PC-9 (cell line): ENCODE measurements at regions not wholly inside any gene's neighbourhood (a gene's known extent, or its start where the extent isn't known, plus 50 kb on each side); places are given as distances from the start of the nearest gene placed in this dataset.

ENCODE experiments used
- BruUV-seq: library from RNA; stranded (reverse); fragments of 400-500 nt; replicated peaks from 2 replicates; lab custom pipeline; 2021; lab: Mats Ljungman, UMichigan
- CTCF ChIA-PET: fragments of 300-600 bp; sonication (Branson Sonifier 250); formaldehyde crosslinking; loops from one replicate; lab custom pipeline; 2022; ENCODE audit warnings: antibody characterized with exemption; lab: Charles Lee
- POLR2A ChIA-PET: fragments of 300-600 bp; sonication (Branson Sonifier 250); formaldehyde crosslinking; loops from one replicate; lab custom pipeline; 2022; ENCODE audit warnings: antibody characterized with exemption; ENCODE audit not compliant: unreplicated experiment; lab: Charles Lee
- DNase-seq, 2 experiments: peaks; one replicate each; pipeline versions ENCODE4 v3.0.0 to v3.0.0-alpha.2; 2015 to 2022; ENCODE audit warnings: mixed read lengths in 1 of 2
- H2AFZ ChIP-seq: fragments of 200-600 bp; sonication (generic); 2 replicates; pipeline ENCODE4 v1.8.1; 2017; ENCODE audit warnings: antibody characterized with exemption
- H3F3A ChIP-seq: fragments of 200-600 bp; sonication (generic); 2 replicates; pipeline ENCODE4 v1.8.1; 2017; ENCODE audit warnings: antibody characterized with exemption, mild to moderate bottlenecking, low read depth; ENCODE audit not compliant: insufficient read depth
- H3K27ac ChIP-seq: fragments of 200-600 bp; sonication (generic); 2 replicates; pipeline ENCODE4 v1.6.1; 2016; ENCODE audit warnings: mixed run types
- H3K27me3 ChIP-seq: fragments of 200-600 bp; sonication (generic); 2 replicates; pipeline ENCODE4 v1.6.1; 2016; ENCODE audit warnings: low read depth, mixed run types; ENCODE audit not compliant: insufficient read depth
- H3K36me3 ChIP-seq: fragments of 200-600 bp; sonication (generic); 2 replicates; pipeline ENCODE4 v1.6.1; 2016; ENCODE audit warnings: low read depth, mixed run types
- H3K4me1 ChIP-seq: fragments of 200-600 bp; sonication (generic); replicated peaks from 2 replicates; pipeline ENCODE4 v1.6.1; 2016; ENCODE audit warnings: mixed run types; ENCODE audit not compliant: insufficient read depth
- H3K4me2 ChIP-seq: fragments of 200-600 bp; sonication (generic); 2 replicates; pipeline ENCODE4 v1.6.1; 2017; ENCODE audit warnings: mixed run types
- H3K4me3 ChIP-seq: fragments of 200-600 bp; sonication (generic); 2 replicates; pipeline ENCODE4 v1.6.1; 2016; ENCODE audit warnings: mixed run types
- H3K79me2 ChIP-seq: fragments of 200-600 bp; sonication (generic); 2 replicates; pipeline ENCODE4 v1.6.1; 2017; ENCODE audit warnings: low read depth, mixed run types
- H3K9me2 ChIP-seq: fragments of 200-600 bp; sonication (generic); 2 replicates; pipeline ENCODE4 v1.8.1; 2017; ENCODE audit warnings: mild to moderate bottlenecking; ENCODE audit not compliant: insufficient read depth
- H3K9me3 ChIP-seq: fragments of 200-600 bp; sonication (generic); 2 replicates; pipeline ENCODE4 v1.8.1; 2016; ENCODE audit warnings: low read depth; ENCODE audit not compliant: insufficient read depth
- H4K20me1 ChIP-seq: fragments of 200-600 bp; sonication (generic); 2 replicates; pipeline ENCODE4 v1.8.1; 2017; ENCODE audit not compliant: insufficient read depth
- EZH2 ChIP-seq: fragments of 200-600 bp; sonication (generic); IDR thresholded peaks from 2 replicates; pipeline ENCODE4 v1.8.0; 2017; ENCODE audit warnings: antibody characterized with exemption, low read depth
- intact Hi-C: fragments of 100-400 bp; cut with micrococcal nuclease; formaldehyde crosslinking; loops from one replicate; pipeline ENCODE4 v1.10.0; 2022; ENCODE audit not compliant: unreplicated experiment
- TF ChIP-seq, protein P1 (sequence below): fragments of 200-600 bp; sonication (generic); conservative IDR thresholded peaks from 2 replicates; pipeline ENCODE4 v1.6.1; 2017; ENCODE audit warnings: mixed run types, antibody characterized with exemption, mild to moderate bottlenecking, moderate library complexity

DNA sequence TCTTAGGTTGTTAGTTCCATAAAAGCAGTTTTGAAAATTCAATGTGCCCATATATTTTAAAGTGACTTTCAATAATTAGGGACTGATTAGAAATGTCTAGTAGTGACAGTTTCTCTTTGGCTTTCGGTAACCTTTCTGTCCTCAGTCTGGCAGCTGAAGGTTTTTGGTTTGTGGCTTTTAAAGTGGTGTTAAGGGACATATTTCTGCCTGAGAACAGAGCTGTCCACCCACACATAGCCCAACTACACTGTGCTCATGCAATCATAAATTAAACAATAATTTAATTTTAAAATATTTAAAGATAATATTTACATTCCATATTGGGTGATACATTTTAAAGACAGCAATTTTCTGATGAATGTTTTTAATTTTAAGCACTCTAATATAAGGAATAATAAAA lies 335.0 kb upstream of the TENM3 start:
- intact Hi-C loops, result no loop called here
- Histone ChIP-seq H3K36me3 (no peaks in the 10 kb centered on the region), H4K20me1 (no peaks in the 10 kb centered on the region), H3K27ac (no peak overlapping the region), H2AFZ (no peak overlapping the region), H3K79me2 (no peaks in the 10 kb centered on the region), H3K9me3 (no peaks in the 10 kb centered on the region), H3K9me2 (no peaks in the 10 kb centered on the region), H3K27me3 (no peaks in the 10 kb centered on the region), H3K4me2 (no peak overlapping the region), H3K4me1 (no peaks in the 10 kb centered on the region), H3F3A (no peaks in the 10 kb centered on the region), H3K4me3 (no peak overlapping the region)
- CTCF ChIA-PET, result no interaction called here
- no TSS peak for BruUV-seq
- no peak for DNase-seq
- TF ChIP-seq EZH2, result no peak
- TF ChIP-seq, protein P1, sequence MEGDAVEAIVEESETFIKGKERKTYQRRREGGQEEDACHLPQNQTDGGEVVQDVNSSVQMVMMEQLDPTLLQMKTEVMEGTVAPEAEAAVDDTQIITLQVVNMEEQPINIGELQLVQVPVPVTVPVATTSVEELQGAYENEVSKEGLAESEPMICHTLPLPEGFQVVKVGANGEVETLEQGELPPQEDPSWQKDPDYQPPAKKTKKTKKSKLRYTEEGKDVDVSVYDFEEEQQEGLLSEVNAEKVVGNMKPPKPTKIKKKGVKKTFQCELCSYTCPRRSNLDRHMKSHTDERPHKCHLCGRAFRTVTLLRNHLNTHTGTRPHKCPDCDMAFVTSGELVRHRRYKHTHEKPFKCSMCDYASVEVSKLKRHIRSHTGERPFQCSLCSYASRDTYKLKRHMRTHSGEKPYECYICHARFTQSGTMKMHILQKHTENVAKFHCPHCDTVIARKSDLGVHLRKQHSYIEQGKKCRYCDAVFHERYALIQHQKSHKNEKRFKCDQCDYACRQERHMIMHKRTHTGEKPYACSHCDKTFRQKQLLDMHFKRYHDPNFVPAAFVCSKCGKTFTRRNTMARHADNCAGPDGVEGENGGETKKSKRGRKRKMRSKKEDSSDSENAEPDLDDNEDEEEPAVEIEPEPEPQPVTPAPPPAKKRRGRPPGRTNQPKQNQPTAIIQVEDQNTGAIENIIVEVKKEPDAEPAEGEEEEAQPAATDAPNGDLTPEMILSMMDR, result no peak
- POLR2A ChIA-PET, result no interaction called here

DNA sequence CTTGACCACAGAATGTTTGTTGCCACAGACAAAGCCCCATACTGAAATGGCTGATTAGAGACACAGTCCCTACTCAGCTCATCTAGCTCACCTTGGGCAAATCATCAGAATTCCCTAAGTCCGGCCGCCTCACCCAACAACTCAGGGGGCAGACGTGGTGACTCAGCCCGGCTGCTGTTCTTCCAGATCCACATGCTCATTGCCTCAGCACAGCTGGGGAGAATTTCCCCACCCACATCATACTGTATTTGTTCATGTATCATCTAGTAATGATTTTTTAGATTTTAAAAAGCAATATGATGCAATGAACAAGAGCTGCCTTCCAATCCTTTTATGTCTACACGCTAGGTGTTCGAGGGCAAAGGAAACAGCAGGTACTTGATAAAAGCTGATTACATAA lies 333.8 kb upstream of the TENM3 start:
- DNase-seq, result no peak
- TF ChIP-seq, protein P1, result no peak
- TF ChIP-seq EZH2, result no peak
- no TSS peak for BruUV-seq
- H3K4me2 ChIP-seq, result no peak overlapping the region
- no peaks in the 10 kb centered on the region for H3K9me2 ChIP-seq
- POLR2A ChIA-PET, result no interaction called here
- no peaks in the 10 kb centered on the region for H3K79me2 ChIP-seq
- H3F3A ChIP-seq, result no peaks in the 10 kb centered on the region
- H3K4me1 ChIP-seq, result no peaks in the 10 kb centered on the region
- no peaks in the 10 kb centered on the region for H3K9me3 ChIP-seq
- H3K27me3 ChIP-seq, result no peaks in the 10 kb centered on the region
- CTCF ChIA-PET, result no interaction called here
- H3K36me3 ChIP-seq, result no peaks in the 10 kb centered on the region
- no peaks in the 10 kb centered on the region for H4K20me1 ChIP-seq
- intact Hi-C loops, result no loop called here
- no peak overlapping the region for H3K27ac ChIP-seq
- H2AFZ ChIP-seq, result no peak overlapping the region
- H3K4me3 ChIP-seq, result no peak overlapping the region

DNA sequence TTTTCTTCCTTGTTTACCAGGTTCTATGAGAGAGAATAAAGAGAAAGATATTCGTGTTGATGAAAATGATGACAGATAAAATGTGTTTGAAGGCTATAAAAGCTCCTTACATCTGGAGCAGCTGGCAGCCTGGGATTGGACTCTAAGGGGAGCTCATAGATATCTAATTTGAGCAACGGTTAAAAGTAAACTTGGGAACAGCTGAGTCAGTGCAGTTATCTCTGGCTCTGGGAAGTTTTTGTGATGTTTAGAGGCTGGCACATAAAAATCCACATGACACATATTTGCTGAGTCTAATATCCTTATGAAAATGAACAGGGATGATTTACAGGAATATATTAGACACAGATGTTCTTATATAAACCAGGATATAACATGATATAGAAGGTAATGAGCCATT lies 331.8 kb upstream of the TENM3 start:
- no peak for TF ChIP-seq EZH2
- TF ChIP-seq, protein P1, result no peak
- intact Hi-C loops, result no loop called here
- Histone ChIP-seq H2AFZ (no peak overlapping the region), H3K36me3 (no peaks in the 10 kb centered on the region), H3K27me3 (no peaks in the 10 kb centered on the region), H3F3A (no peaks in the 10 kb centered on the region), H3K4me1 (no peaks in the 10 kb centered on the region), H3K27ac (no peak overlapping the region), H3K4me2 (no peak overlapping the region), H3K4me3 (no peak overlapping the region), H3K79me2 (no peaks in the 10 kb centered on the region), H3K9me2 (no peaks in the 10 kb centered on the region), H3K9me3 (no peaks in the 10 kb centered on the region), H4K20me1 (no peaks in the 10 kb centered on the region)
- no TSS peak for BruUV-seq
- CTCF ChIA-PET, result no interaction called here
- POLR2A ChIA-PET, result no interaction called here
- DNase-seq, result no peak
